Heart left ventricle (tissue), 13 donors: ENCODE measurements at regions not wholly inside any gene's neighbourhood (a gene's known extent, or its start where the extent isn't known, plus 50 kb on each side); places are given as distances from the start of the nearest gene placed in this dataset.

Experiments used
- POLR2A ChIP-seq, 2 donors: fragments of 450-650 bp; IDR thresholded peaks; one replicate each; pipeline ENCODE4 v1.6.1; 2017; ENCODE audit warnings: antibody characterized with exemption in 2 of 2, mild to moderate bottlenecking in 2 of 2, moderate library complexity in 2 of 2
- TF ChIP-seq, protein P1 (sequence below), 12 donors: fragments of 200-600 bp; sonication (generic) in 4 of 12; IDR thresholded peaks; one replicate each; pipeline versions ENCODE4 v1.5.0 to v1.8.0; 2018 to 2022; ENCODE audit warnings: antibody characterized with exemption in 12 of 12, mild to moderate bottlenecking in 5 of 12
- donor health status: ischemic (EF 13 %, LVEDD 7.1; RV severe dilation, severe dysfunction).
- donor health status: DM: no; HTN: yes; CAD: no.
- donor health status: DM: no; HTN: no; CAD: no.
- donor health status: ischemic (EF 25% LVEDD 6.9; RV normal size, moderate dysfunction).
- donor health status: ischemic (EF 25% LVEDD 5.7; RV mildly dilated, moderate dysfunction).
- donor health status: ischemic (EF 35%, LVEDD 5.7; RV mildly dilated, moderate dysfunction).
- donor health status: nonischemic (EF 11% LVEDD 7.7; RV severe dilation, severe dysfunction).
- donor health status: DM: yes; HTN: yes; CAD: no.
- donor health status: PGD.
- donor health status: ischemic (EF 29% LVEDD 5.4; RV normal size, mild dysfunction).
- donor health status: nonischemic (EF 23%, LVEDD 6.1; RV moderate dilation, normal function).

DNA sequence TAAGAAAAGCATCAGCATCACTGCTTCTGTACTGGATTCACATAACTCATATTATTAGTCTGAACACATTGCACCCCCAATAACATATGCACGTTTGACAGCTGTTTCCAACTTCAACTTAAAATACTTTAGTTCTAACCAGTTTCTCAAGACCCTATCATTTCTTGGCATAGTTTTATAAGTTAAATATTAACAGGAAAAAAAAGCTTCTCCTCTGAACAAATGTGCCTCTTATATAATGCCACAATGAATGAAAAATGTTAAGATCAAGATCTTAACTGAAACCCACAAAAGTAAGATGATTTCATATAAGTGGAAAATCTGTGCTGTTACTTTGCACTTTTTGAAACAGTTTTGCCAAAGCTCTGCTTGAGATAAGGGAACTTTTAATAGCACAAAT, 652.8 kb upstream of the FAM241A start:
- TF ChIP-seq, protein P1, sequence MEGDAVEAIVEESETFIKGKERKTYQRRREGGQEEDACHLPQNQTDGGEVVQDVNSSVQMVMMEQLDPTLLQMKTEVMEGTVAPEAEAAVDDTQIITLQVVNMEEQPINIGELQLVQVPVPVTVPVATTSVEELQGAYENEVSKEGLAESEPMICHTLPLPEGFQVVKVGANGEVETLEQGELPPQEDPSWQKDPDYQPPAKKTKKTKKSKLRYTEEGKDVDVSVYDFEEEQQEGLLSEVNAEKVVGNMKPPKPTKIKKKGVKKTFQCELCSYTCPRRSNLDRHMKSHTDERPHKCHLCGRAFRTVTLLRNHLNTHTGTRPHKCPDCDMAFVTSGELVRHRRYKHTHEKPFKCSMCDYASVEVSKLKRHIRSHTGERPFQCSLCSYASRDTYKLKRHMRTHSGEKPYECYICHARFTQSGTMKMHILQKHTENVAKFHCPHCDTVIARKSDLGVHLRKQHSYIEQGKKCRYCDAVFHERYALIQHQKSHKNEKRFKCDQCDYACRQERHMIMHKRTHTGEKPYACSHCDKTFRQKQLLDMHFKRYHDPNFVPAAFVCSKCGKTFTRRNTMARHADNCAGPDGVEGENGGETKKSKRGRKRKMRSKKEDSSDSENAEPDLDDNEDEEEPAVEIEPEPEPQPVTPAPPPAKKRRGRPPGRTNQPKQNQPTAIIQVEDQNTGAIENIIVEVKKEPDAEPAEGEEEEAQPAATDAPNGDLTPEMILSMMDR (IDR thresholded peaks at IDR 0.05), result no peak
- TF ChIP-seq POLR2A (IDR thresholded peaks at IDR 0.05), result no peak
